ENCODE measurements at regions not wholly inside any gene's neighbourhood (a gene's known extent, or its start where the extent isn't known, plus 50 kb on each side); places are given as distances from the start of the nearest gene placed in this dataset.
A peak's percentile ranks its signal among the peaks of the same experiment; 100 is the strongest.

DNA sequence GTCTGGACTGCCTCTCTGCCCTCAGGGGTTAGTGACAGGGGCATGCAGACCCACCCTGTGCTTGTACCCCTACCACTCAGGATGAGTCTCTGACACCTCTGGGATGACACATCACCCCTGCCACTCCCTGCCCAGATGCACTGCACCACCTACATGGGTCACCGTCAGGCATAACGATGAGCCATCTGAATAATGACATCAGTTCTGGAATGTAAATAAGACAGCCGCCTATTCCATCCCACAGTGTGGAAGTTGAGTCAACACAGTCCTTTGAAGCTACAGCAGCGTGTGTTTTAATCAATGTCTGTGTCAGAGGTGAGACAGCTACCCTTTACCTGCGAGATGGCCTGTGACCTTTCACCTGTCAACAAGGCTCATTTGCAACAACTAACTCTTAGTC is 268.7 kb upstream of the ARRDC4 start:
- peak; percentile 23 for DNase-seq (ENCODE audit: low spot score)
- Histone ChIP-seq H2AFZ (no peak overlapping the region), H3K79me2 (no peaks in the 10 kb centered on the region), H3K9me2 (replicated peaks; ENCODE audit: insufficient read depth) (no peaks in the 10 kb centered on the region), H3K4me1 (ENCODE audit: insufficient read depth) (no peaks in the 10 kb centered on the region), H3K9me3 (ENCODE audit: low read depth) (no peaks in the 10 kb centered on the region), H3K36me3 (replicated peaks; ENCODE audit: insufficient read depth, low read depth) (no peaks in the 10 kb centered on the region), H3K4me3 (no peak overlapping the region), H3K4me2 (no peak overlapping the region), H3K27me3 (no peaks in the 10 kb centered on the region), H4K20me1 (ENCODE audit: insufficient read depth, poor library complexity, severe bottlenecking) (no peaks in the 10 kb centered on the region), H3K27ac (no peak overlapping the region)
- WGBS (ENCODE audit: low lambda C conversion rate, missing lambda C conversion rate), result 25% methylated on average over 5 of the region's 5 CpGs
- TF ChIP-seq, protein P1, sequence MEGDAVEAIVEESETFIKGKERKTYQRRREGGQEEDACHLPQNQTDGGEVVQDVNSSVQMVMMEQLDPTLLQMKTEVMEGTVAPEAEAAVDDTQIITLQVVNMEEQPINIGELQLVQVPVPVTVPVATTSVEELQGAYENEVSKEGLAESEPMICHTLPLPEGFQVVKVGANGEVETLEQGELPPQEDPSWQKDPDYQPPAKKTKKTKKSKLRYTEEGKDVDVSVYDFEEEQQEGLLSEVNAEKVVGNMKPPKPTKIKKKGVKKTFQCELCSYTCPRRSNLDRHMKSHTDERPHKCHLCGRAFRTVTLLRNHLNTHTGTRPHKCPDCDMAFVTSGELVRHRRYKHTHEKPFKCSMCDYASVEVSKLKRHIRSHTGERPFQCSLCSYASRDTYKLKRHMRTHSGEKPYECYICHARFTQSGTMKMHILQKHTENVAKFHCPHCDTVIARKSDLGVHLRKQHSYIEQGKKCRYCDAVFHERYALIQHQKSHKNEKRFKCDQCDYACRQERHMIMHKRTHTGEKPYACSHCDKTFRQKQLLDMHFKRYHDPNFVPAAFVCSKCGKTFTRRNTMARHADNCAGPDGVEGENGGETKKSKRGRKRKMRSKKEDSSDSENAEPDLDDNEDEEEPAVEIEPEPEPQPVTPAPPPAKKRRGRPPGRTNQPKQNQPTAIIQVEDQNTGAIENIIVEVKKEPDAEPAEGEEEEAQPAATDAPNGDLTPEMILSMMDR (IDR thresholded peaks at IDR 0.05; ENCODE audit: poor library complexity), result no peak
- TF ChIP-seq EZH2phosphoT487 (IDR thresholded peaks at IDR 0.05; ENCODE audit: low read depth, severe bottlenecking, unreplicated experiment) (no peak), EZH2 (IDR thresholded peaks at IDR 0.05; ENCODE audit: borderline replicate concordance) (no peak)

DNA sequence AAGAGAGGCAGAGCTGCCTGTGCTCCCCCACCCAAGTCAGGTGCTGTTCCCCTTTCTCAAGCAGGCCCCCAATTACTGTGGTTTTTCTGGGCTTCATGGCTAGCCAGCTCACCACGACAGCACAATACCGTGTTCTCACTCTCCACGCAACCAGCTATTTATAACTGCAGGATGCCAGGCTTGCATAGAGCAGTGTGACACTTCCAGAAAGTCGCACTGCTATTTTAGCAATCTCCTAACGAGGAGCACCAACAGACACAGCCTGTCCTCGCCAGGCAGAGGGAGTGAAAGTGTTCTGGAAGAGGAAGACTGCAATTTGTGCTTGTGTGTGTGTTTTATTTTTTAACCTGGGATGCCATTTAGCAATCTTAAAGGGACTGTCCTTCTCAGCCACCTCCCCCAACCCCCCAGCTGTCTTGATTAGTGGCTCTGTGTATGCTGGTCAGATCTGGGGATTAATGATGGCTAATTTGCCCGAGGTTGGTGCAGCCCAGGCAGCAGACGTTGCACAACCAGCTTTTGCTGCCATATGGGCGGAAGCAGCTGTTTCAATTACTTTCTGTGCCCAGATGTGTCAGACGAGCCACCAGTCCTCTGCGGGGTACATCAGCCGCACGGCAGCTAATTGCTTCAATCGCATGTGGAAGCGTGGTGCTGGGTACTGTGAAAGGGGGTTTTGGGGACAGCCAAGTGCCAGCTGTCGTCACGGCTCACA is 268.0 kb upstream of the ARRDC4 start:
- H3K9me2 ChIP-seq (replicated peaks; ENCODE audit: insufficient read depth), result no peaks in the 10 kb centered on the region
- no peak overlapping the region for H3K27ac ChIP-seq
- no peak overlapping the region for H3K4me2 ChIP-seq
- no peak overlapping the region for H3K4me3 ChIP-seq
- no peaks in the 10 kb centered on the region for H3K79me2 ChIP-seq
- no peaks in the 10 kb centered on the region for H3K36me3 ChIP-seq (replicated peaks; ENCODE audit: insufficient read depth, low read depth)
- TF ChIP-seq, protein P1 (IDR thresholded peaks at IDR 0.05; ENCODE audit: poor library complexity), result no peak
- TF ChIP-seq EZH2phosphoT487 (IDR thresholded peaks at IDR 0.05; ENCODE audit: low read depth, severe bottlenecking, unreplicated experiment) (no peak), EZH2 (IDR thresholded peaks at IDR 0.05; ENCODE audit: borderline replicate concordance) (no peak)
- H3K4me1 ChIP-seq (ENCODE audit: insufficient read depth), result no peaks in the 10 kb centered on the region
- DNase-seq (ENCODE audit: low spot score), result no peak
- H3K9me3 ChIP-seq (ENCODE audit: low read depth), result no peaks in the 10 kb centered on the region
- no peak overlapping the region for H2AFZ ChIP-seq
- WGBS (ENCODE audit: low lambda C conversion rate, missing lambda C conversion rate), result 85% methylated on average over 17 of the region's 17 CpGs
- H4K20me1 ChIP-seq (ENCODE audit: insufficient read depth, poor library complexity, severe bottlenecking), result no peaks in the 10 kb centered on the region
- H3K27me3 ChIP-seq, result no peaks in the 10 kb centered on the region

DNA sequence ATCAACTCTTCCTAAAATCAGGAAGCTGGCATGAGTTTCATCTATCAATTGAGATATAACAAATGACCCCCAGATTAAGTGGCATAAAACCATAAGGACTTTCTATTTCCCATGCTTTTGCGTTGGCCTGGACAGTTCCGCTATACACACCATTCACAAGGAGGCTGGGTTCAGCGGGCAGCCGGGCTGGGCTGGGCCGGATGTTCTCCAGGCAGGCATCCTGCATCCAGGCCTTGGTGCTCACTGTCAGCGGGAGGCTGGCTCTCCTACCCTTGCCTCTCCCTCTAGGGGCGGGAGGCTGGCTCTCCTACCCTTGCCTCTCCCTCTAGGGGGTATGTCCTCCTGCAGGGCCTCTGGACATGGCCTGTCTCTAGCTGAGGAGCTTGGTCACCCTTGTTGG is 266.0 kb upstream of the ARRDC4 start:
- Histone ChIP-seq H3K9me3 (ENCODE audit: low read depth) (no peaks in the 10 kb centered on the region), H2AFZ (no peak overlapping the region)

More for the DNA sequence above, 266.0 kb upstream of the ARRDC4 start:
- Histone ChIP-seq H3K4me1 (ENCODE audit: insufficient read depth) (no peaks in the 10 kb centered on the region), H3K27me3 (no peaks in the 10 kb centered on the region), H3K36me3 (replicated peaks; ENCODE audit: insufficient read depth, low read depth) (no peaks in the 10 kb centered on the region), H3K79me2 (no peaks in the 10 kb centered on the region), H4K20me1 (ENCODE audit: insufficient read depth, poor library complexity, severe bottlenecking) (no peaks in the 10 kb centered on the region), H3K4me2 (no peak overlapping the region), H3K4me3 (no peak overlapping the region), H3K27ac (no peak overlapping the region), H3K9me2 (replicated peaks; ENCODE audit: insufficient read depth) (no peaks in the 10 kb centered on the region)
- DNase-seq (ENCODE audit: low spot score), result no peak
- 91% methylated on average over 7 of the region's 7 CpGs for WGBS (ENCODE audit: low lambda C conversion rate, missing lambda C conversion rate)
- TF ChIP-seq EZH2 (IDR thresholded peaks at IDR 0.05; ENCODE audit: borderline replicate concordance), result no peak
- no peak for TF ChIP-seq EZH2phosphoT487 (IDR thresholded peaks at IDR 0.05; ENCODE audit: low read depth, severe bottlenecking, unreplicated experiment)
- TF ChIP-seq, protein P1 (IDR thresholded peaks at IDR 0.05; ENCODE audit: poor library complexity), result no peak
